ENCODE measurements at regions not wholly inside any gene's neighbourhood (a gene's known extent, or its start where the extent isn't known, plus 50 kb on each side); places are given as distances from the start of the nearest gene placed in this dataset.
"Not testable (repeated sequence)": the region's sequence is repeated elsewhere in the genome, so short reads cannot be mapped to it uniquely, and the experiment has no call there.

GRCh38 chr18:73531601-73532000, 616.0 kb downstream of the FBXO15 start:
- H3K27ac ChIP-seq (ENCODE audit: low read depth, low read length): no peak overlapping the region
- H3K9me3 ChIP-seq (ENCODE audit: low read length): peaks cover 5% of the 10 kb centered on the region
- Mint-ChIP-seq H3K27me3 (peaks cover 0 to 2% of the 10 kb centered on the region in 2 donors), H3K27ac (no peak overlapping the region), H3K9me3 (peaks cover 16 to 26% (median 19%) of the 10 kb centered on the region in 5 donors), H3K36me3 (no peaks in the 10 kb centered on the region), H3K4me3 (no peak overlapping the region), H3K4me1 (no peaks in the 10 kb centered on the region)
- H3K27me3 ChIP-seq (ENCODE audit: insufficient read depth, low read length, poor library complexity, severe bottlenecking): no peaks in the 10 kb centered on the region
- POLR2A ChIA-PET: no interaction called here
- no peaks in the 10 kb centered on the region for H3K4me1 ChIP-seq (ENCODE audit: insufficient read depth, low read length)
- no peak for DNase-seq
- no peak overlapping the region for H3K4me3 ChIP-seq (ENCODE audit: low read length)
- H3K36me3 ChIP-seq (ENCODE audit: insufficient read depth, low read length): no peaks in the 10 kb centered on the region
- CTCF ChIA-PET: no interaction called here

GRCh38 chr18:73528066-73528465, 619.6 kb downstream of the FBXO15 start:
- Histone ChIP-seq H3K27ac (ENCODE audit: low read depth, low read length) (no peak overlapping the region), H3K9me3 (ENCODE audit: low read length) (peaks cover 5% of the 10 kb centered on the region), H3K4me1 (ENCODE audit: insufficient read depth, low read length) (no peaks in the 10 kb centered on the region), H3K4me3 (ENCODE audit: low read length) (no peak overlapping the region), H3K36me3 (ENCODE audit: insufficient read depth, low read length) (no peaks in the 10 kb centered on the region), H3K27me3 (ENCODE audit: insufficient read depth, low read length, poor library complexity, severe bottlenecking) (no peaks in the 10 kb centered on the region)
- no peaks in the 10 kb centered on the region for H3K36me3 Mint-ChIP-seq
- H3K9me3 Mint-ChIP-seq: peaks cover 6 to 34% (median 21%) of the 10 kb centered on the region in 5 donors
- POLR2A ChIA-PET: no interaction called here
- H3K4me1 Mint-ChIP-seq: no peaks in the 10 kb centered on the region
- no peak overlapping the region for H3K4me3 Mint-ChIP-seq
- CTCF ChIA-PET: no interaction called here
- H3K27me3 Mint-ChIP-seq: peaks cover 0 to 2% of the 10 kb centered on the region in 2 donors
- no peak overlapping the region for H3K27ac Mint-ChIP-seq
- no peak for DNase-seq

GRCh38 chr18:73520229-73520628, 627.4 kb downstream of the FBXO15 start:
- Histone ChIP-seq H3K4me1 (ENCODE audit: insufficient read depth, low read length) (no peaks in the 10 kb centered on the region), H3K36me3 (ENCODE audit: insufficient read depth, low read length) (no peaks in the 10 kb centered on the region), H3K27ac (ENCODE audit: low read depth, low read length) (no peak overlapping the region), H3K9me3 (ENCODE audit: low read length) (no peaks in the 10 kb centered on the region), H3K27me3 (ENCODE audit: insufficient read depth, low read length, poor library complexity, severe bottlenecking) (no peaks in the 10 kb centered on the region), H3K4me3 (ENCODE audit: low read length) (no peak overlapping the region)
- ChIA-PET CTCF (no interaction called here), POLR2A (no interaction called here)
- H3K27ac Mint-ChIP-seq: no peak overlapping the region
- no peak for DNase-seq
- no peaks in the 10 kb centered on the region for H3K4me1 Mint-ChIP-seq
- H3K36me3 Mint-ChIP-seq: no peaks in the 10 kb centered on the region
- H3K9me3 Mint-ChIP-seq: peaks cover 4 to 26% (median 6%) of the 10 kb centered on the region in 5 donors
- H3K27me3 Mint-ChIP-seq: no peaks in the 10 kb centered on the region
- H3K4me3 Mint-ChIP-seq: no peak overlapping the region

- H3K4me3 ChIP-seq (ENCODE audit: low read length); H3K36me3 ChIP-seq (ENCODE audit: insufficient read depth, low read length); H3K27ac ChIP-seq (ENCODE audit: low read depth, low read length); CTCF ChIA-PET; H3K27me3 ChIP-seq (ENCODE audit: insufficient read depth, low read length, poor library complexity, severe bottlenecking); H3K4me1 ChIP-seq (ENCODE audit: insufficient read depth, low read length); H3K4me1 Mint-ChIP-seq; H3K4me3 Mint-ChIP-seq; H3K36me3 Mint-ChIP-seq; H3K27ac Mint-ChIP-seq; POLR2A ChIA-PET; H3K9me3 ChIP-seq (ENCODE audit: low read length); H3K27me3 Mint-ChIP-seq; DNase-seq: not testable (repeated sequence)
- peaks cover 2 to 22% (median 6%) of the 10 kb centered on the region in 5 donors for H3K9me3 Mint-ChIP-seq
Observed at GRCh38 chr18:73516056-73516455, 631.6 kb downstream of the FBXO15 start.

GRCh38 chr18:73514449-73514848, 633.2 kb downstream of the FBXO15 start:
- Mint-ChIP-seq H3K36me3 (no peaks in the 10 kb centered on the region), H3K27ac (no peak overlapping the region), H3K27me3 (no peaks in the 10 kb centered on the region), H3K4me1 (no peaks in the 10 kb centered on the region), H3K4me3 (no peak overlapping the region), H3K9me3 (peaks cover 2 to 29% (median 5%) of the 10 kb centered on the region in 5 donors)
- ChIA-PET POLR2A (no interaction called here), CTCF (no interaction called here)
- no peak overlapping the region for H3K4me3 ChIP-seq (ENCODE audit: low read length)
- no peaks in the 10 kb centered on the region for H3K36me3 ChIP-seq (ENCODE audit: insufficient read depth, low read length)
- H3K27me3 ChIP-seq (ENCODE audit: insufficient read depth, low read length, poor library complexity, severe bottlenecking): no peaks in the 10 kb centered on the region
- no peaks in the 10 kb centered on the region for H3K9me3 ChIP-seq (ENCODE audit: low read length)
- no peaks in the 10 kb centered on the region for H3K4me1 ChIP-seq (ENCODE audit: insufficient read depth, low read length)
- no peak for DNase-seq
- no peak overlapping the region for H3K27ac ChIP-seq (ENCODE audit: low read depth, low read length)

- Mint-ChIP-seq H3K4me1 (no peaks in the 10 kb centered on the region), H3K36me3 (no peaks in the 10 kb centered on the region), H3K27me3 (no peaks in the 10 kb centered on the region), H3K9me3 (peaks cover 1 to 28% (median 4%) of the 10 kb centered on the region in 5 donors), H3K27ac (no peak overlapping the region), H3K4me3 (no peak overlapping the region)
- Histone ChIP-seq H3K27me3 (ENCODE audit: insufficient read depth, low read length, poor library complexity, severe bottlenecking) (no peaks in the 10 kb centered on the region), H3K4me1 (ENCODE audit: insufficient read depth, low read length) (no peaks in the 10 kb centered on the region), H3K9me3 (ENCODE audit: low read length) (no peaks in the 10 kb centered on the region), H3K4me3 (ENCODE audit: low read length) (no peak overlapping the region), H3K27ac (ENCODE audit: low read depth, low read length) (no peak overlapping the region), H3K36me3 (ENCODE audit: insufficient read depth, low read length) (no peaks in the 10 kb centered on the region)
- POLR2A ChIA-PET: no interaction called here
- CTCF ChIA-PET: no interaction called here
- no peak for DNase-seq
Observed at GRCh38 chr18:73511771-73512503, 635.7 kb downstream of the FBXO15 start.

GRCh38 chr18:73509460-73509859, 638.2 kb downstream of the FBXO15 start:
- Mint-ChIP-seq H3K4me3 (no peak overlapping the region), H3K9me3 (peaks cover 0 to 26% (median 2%) of the 10 kb centered on the region in 5 donors), H3K4me1 (no peaks in the 10 kb centered on the region), H3K36me3 (no peaks in the 10 kb centered on the region), H3K27me3 (no peaks in the 10 kb centered on the region), H3K27ac (no peak overlapping the region)
- Histone ChIP-seq H3K9me3 (ENCODE audit: low read length) (no peaks in the 10 kb centered on the region), H3K27ac (ENCODE audit: low read depth, low read length) (no peak overlapping the region), H3K4me1 (ENCODE audit: insufficient read depth, low read length) (no peaks in the 10 kb centered on the region), H3K27me3 (ENCODE audit: insufficient read depth, low read length, poor library complexity, severe bottlenecking) (no peaks in the 10 kb centered on the region), H3K4me3 (ENCODE audit: low read length) (no peak overlapping the region), H3K36me3 (ENCODE audit: insufficient read depth, low read length) (no peaks in the 10 kb centered on the region)
- POLR2A ChIA-PET: no interaction called here
- CTCF ChIA-PET: no interaction called here
- no peak for DNase-seq

GRCh38 chr18:73503326-73503725, 635.5 kb upstream of the NETO1 start:
- ChIA-PET CTCF (no interaction called here), POLR2A (no interaction called here)
- H3K4me1 Mint-ChIP-seq: no peaks in the 10 kb centered on the region
- no peaks in the 10 kb centered on the region for H3K36me3 Mint-ChIP-seq
- no peak for DNase-seq
- H3K27ac ChIP-seq (ENCODE audit: low read depth, low read length): no peak overlapping the region
- H3K4me1 ChIP-seq (ENCODE audit: insufficient read depth, low read length): no peaks in the 10 kb centered on the region
- H3K4me3 ChIP-seq (ENCODE audit: low read length): no peak overlapping the region
- H3K27me3 Mint-ChIP-seq: no peaks in the 10 kb centered on the region
- no peak overlapping the region for H3K27ac Mint-ChIP-seq
- H3K27me3 ChIP-seq (ENCODE audit: insufficient read depth, low read length, poor library complexity, severe bottlenecking): no peaks in the 10 kb centered on the region
- no peaks in the 10 kb centered on the region for H3K36me3 ChIP-seq (ENCODE audit: insufficient read depth, low read length)
- H3K9me3 Mint-ChIP-seq: peaks cover 0 to 17% (median 3%) of the 10 kb centered on the region in 5 donors
- no peak overlapping the region for H3K4me3 Mint-ChIP-seq
- no peaks in the 10 kb centered on the region for H3K9me3 ChIP-seq (ENCODE audit: low read length)
